Testis (tissue), 2 donors: ENCODE measurements at regions not wholly inside any gene's neighbourhood (a gene's known extent, or its start where the extent isn't known, plus 50 kb on each side); places are given as distances from the start of the nearest gene placed in this dataset.

Source experiments
- DNase-seq: peaks from one replicate; pipeline ENCODE4 v3.0.0-alpha.2; 2019
- H3K27ac ChIP-seq, 2 donors: fragments of 200-600 bp; sonication (generic); one replicate each; pipeline ENCODE4 v1.5.1; 2019
- H3K27me3 ChIP-seq: fragments of 200-600 bp; sonication (generic); one replicate; pipeline ENCODE4 v1.5.1; 2019
- H3K36me3 ChIP-seq: fragments of 200-600 bp; sonication (generic); one replicate; pipeline ENCODE4 v1.5.1; 2017; ENCODE audit warnings: low read depth; ENCODE audit errors: missing control alignments
- H3K4me1 ChIP-seq: fragments of 200-600 bp; sonication (generic); one replicate; pipeline ENCODE4 v1.5.1; 2019
- H3K4me3 ChIP-seq, 2 donors: fragments of 200-600 bp; sonication (generic); one replicate each; pipeline ENCODE4 v1.5.1; 2017 to 2019
- H3K9me3 ChIP-seq: fragments of 200-600 bp; sonication (generic); one replicate; pipeline ENCODE4 v1.5.1; 2017
- CTCF ChIP-seq, 3 experiments: fragments of 450-650 bp in 2 of 3; fragments of 200-600 bp in 1 of 3; sonication (generic) in 1 of 3; IDR thresholded peaks; one replicate each; pipeline ENCODE4 v1.5.1; 2016 to 2019; ENCODE audit warnings: antibody characterized with exemption in 3 of 3, mild to moderate bottlenecking in 2 of 3, moderate library complexity in 1 of 3
- POLR2A ChIP-seq: fragments of 450-650 bp; IDR thresholded peaks from one replicate; pipeline ENCODE4 v1.6.1; 2017; ENCODE audit warnings: antibody characterized with exemption, mild to moderate bottlenecking, moderate library complexity
- WGBS, 2 donors: methylation state at CpG; one replicate each; pipeline ENCODE4 v1.1.5; 2018; 5-methylcytosine and 5-hydroxymethylcytosine counted together
- intact Hi-C: fragments of 100-400 bp; cut with DNase I; formaldehyde crosslinking; loops from one replicate; pipeline ENCODE4 v1.15.1; 2023; ENCODE audit warnings: low total_unique reads

GRCh38 chr12:127176804-127177203 is 1090.2 kb upstream of the TMEM132C start:
- Histone ChIP-seq H3K27me3 (no peaks in the 10 kb centered on the region), H3K4me3 (no peak overlapping the region), H3K9me3 (no peaks in the 10 kb centered on the region), H3K4me1 (no peaks in the 10 kb centered on the region), H3K36me3 (no peaks in the 10 kb centered on the region), H3K27ac (no peak overlapping the region)
- intact Hi-C loops = no loop called here
- TF ChIP-seq POLR2A (no peak), CTCF (IDR thresholded peaks at IDR 0.05) (no peak)
- WGBS, 2 donors = 94 to 98% methylated on average over 4 of the region's 4 CpGs
- DNase-seq = no peak

- TF ChIP-seq CTCF (IDR thresholded peaks at IDR 0.05) (no peak), POLR2A (no peak)
- 93% methylated on average over 5 of the region's 5 CpGs for WGBS, 2 donors
- intact Hi-C loops = no loop called here
- H3K9me3 ChIP-seq = no peaks in the 10 kb centered on the region
- no peaks in the 10 kb centered on the region for H3K36me3 ChIP-seq
- no peak for DNase-seq
- H3K4me1 ChIP-seq = no peaks in the 10 kb centered on the region
- no peaks in the 10 kb centered on the region for H3K27me3 ChIP-seq
- no peak overlapping the region for H3K4me3 ChIP-seq
- no peak overlapping the region for H3K27ac ChIP-seq
Measured at GRCh38 chr12:127178052-127178451, 1088.9 kb upstream of the TMEM132C start.

GRCh38 chr12:127178463-127178862 is 1088.5 kb upstream of the TMEM132C start:
- no peak for DNase-seq
- no peak overlapping the region for H3K4me3 ChIP-seq
- no peaks in the 10 kb centered on the region for H3K36me3 ChIP-seq
- TF ChIP-seq POLR2A (no peak), CTCF (IDR thresholded peaks at IDR 0.05) (no peak)
- no peaks in the 10 kb centered on the region for H3K4me1 ChIP-seq
- H3K9me3 ChIP-seq = no peaks in the 10 kb centered on the region
- no peaks in the 10 kb centered on the region for H3K27me3 ChIP-seq
- H3K27ac ChIP-seq = no peak overlapping the region
- intact Hi-C loops = no loop called here
- WGBS, 2 donors = 94 to 100% methylated on average over 1 of the region's 1 CpG

- no peak overlapping the region for H3K4me3 ChIP-seq
- H3K36me3 ChIP-seq = no peaks in the 10 kb centered on the region
- no peak for DNase-seq
- no peaks in the 10 kb centered on the region for H3K27me3 ChIP-seq
- H3K4me1 ChIP-seq = no peaks in the 10 kb centered on the region
- 78 to 84% methylated on average over 6 of the region's 6 CpGs for WGBS, 2 donors
- no peaks in the 10 kb centered on the region for H3K9me3 ChIP-seq
- no peak overlapping the region for H3K27ac ChIP-seq
- intact Hi-C loops = no loop called here
- TF ChIP-seq POLR2A (no peak), CTCF (IDR thresholded peaks at IDR 0.05) (no peak)
Measured at GRCh38 chr12:127179176-127179575, 1087.8 kb upstream of the TMEM132C start.

- intact Hi-C loops = no loop called here
- no peak for DNase-seq
- Histone ChIP-seq H3K27me3 (no peaks in the 10 kb centered on the region), H3K27ac (no peak overlapping the region), H3K4me3 (no peak overlapping the region), H3K9me3 (no peaks in the 10 kb centered on the region), H3K4me1 (no peaks in the 10 kb centered on the region), H3K36me3 (no peaks in the 10 kb centered on the region)
- TF ChIP-seq CTCF (IDR thresholded peaks at IDR 0.05) (no peak), POLR2A (no peak)
- 90% methylated on average over 6 of the region's 6 CpGs for WGBS, 2 donors
Measured at GRCh38 chr12:127182018-127182417, 1085.0 kb upstream of the TMEM132C start.
